Activated CD4-positive, alpha-beta T cell treated with anti-CD3 and anti-CD28 coated beads for 4 hours (primary cell): ENCODE measurements at regions not wholly inside any gene's neighbourhood (a gene's known extent, or its start where the extent isn't known, plus 50 kb on each side); places are given as distances from the start of the nearest gene placed in this dataset.

Experiments
- DNase-seq, 2 donors: peaks; one replicate each; pipeline ENCODE4 v3.0.0-alpha.2; 2020

DNA sequence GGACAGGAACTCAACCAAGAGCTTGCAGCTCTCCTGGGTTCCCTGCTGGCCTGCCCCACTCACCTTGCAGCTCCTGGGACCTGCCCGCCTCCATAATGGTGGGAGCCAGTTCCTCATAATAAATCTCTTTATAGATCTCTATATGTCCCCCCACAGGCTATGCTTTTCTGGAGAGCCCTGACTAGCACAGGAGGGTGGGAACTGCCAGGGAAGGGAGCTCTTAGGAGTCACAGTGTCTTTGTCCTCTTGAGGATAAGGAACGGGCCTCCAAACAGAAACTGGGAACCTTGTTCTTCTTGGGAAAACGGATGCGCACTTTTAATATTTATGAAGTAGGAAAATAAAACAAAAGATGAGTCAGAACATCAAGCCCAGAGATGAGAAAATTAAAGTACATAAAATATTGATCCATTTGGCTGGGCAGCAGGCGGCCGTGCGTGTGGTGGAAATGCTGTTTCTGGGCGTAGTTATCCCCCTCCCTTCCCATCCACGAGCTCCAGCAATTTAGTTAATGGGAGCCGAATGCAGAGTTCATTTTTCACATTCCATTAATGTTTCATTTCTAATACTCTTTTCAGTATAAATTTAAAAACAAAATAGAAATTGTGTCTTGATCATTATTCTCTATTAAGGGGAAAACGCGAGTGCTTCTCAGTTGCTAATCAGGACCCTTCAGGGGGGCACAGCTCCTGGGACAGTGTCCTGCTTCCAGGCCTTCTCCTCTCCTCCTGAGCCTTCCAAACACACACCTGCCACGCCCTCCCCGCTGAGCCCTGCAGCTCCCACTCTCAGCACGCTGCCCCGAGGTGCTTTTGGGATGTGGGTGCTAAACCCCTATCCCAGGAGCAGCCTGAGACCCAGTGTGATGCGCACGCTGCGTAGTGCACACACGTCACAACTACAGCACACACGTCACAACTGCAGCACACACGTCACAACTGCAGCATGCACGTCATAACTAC lies 323.3 kb upstream of the AJAP1 start:
- no peak for DNase-seq

DNA sequence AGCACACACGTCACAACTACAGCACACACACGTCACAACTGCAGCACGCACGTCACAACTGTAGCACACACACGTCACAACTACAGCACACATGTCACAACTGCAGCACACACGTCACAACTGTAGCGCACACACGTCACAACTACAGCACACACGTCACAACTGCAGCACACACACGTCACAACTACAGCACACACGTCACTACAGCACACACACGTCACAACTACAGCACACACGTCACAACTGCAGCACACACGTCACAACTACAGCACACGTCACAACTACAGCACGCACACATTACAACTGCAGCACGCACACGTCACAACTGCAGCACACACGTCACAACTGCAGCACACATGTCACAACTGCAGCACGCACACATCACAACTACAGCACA lies 322.6 kb upstream of the AJAP1 start:
- no peak for DNase-seq

DNA sequence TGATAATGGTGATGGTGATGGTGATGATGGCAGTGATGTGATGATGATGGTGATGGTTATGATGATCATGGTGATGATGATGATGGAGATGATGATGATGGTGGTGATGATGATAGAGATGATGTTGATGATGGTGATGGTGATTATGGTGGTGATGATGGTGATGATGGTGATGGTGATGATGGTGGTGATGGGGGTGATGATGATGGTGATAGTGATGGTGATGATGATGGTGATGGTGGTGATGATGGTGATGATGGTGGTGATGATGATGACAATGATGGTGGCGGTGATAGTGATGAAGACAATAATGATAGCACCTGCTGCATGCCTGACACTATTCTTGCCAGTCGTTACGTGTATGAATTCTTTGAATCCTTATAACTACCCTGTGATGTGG lies 317.9 kb upstream of the AJAP1 start:
- no peak for DNase-seq

DNA sequence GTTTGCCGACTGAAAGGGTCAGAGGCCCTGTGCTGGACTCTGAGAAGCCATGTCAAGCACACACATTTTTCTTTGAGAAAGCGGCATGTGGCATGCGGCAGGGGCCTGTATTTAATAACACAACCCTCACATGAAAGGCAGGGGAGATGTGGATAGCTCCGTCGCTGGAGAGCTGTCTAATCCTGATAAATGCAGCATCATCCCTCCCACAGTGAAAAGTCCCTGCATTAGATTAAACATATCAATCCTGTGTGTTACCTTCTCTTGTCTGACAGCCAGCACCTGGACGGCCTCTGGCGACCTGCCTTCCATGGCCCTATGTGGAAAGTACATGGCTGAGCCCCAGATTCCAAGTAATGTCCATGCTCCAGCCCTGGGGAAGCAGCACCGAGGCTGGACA lies 313.0 kb upstream of the AJAP1 start:
- no peak for DNase-seq

DNA sequence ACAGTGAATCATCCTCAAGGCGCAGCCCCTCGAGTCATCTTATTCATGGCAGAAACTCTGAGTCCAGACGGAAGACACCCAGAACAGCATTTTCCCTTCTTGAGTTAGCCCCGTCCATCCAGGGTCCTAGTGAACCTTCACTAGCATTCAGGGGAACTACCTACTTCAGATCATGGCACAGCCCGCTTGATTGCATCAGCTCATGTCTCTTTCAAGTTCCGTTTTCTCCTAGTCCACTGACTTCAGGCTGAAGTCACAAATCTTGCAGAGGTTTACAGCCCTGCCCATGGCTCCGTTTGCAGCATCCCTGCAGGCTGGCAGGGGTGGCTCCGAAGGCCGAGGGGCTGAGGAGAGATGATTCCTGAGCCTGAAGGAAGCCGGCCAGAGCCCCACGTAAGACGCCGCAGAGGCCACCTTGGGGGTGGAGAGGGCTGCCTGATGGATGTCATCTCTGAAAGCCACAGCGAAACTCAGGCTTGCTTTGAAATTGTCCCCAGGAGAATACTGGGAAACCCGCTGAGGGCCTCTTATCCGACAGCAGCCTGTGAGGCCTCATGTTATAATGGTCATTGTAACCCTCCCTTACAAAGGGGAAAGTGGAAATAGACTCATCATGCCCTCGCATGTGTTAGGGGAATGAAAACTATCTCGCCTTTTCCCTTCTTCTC lies 310.2 kb upstream of the AJAP1 start:
- DNase-seq: no peak

DNA sequence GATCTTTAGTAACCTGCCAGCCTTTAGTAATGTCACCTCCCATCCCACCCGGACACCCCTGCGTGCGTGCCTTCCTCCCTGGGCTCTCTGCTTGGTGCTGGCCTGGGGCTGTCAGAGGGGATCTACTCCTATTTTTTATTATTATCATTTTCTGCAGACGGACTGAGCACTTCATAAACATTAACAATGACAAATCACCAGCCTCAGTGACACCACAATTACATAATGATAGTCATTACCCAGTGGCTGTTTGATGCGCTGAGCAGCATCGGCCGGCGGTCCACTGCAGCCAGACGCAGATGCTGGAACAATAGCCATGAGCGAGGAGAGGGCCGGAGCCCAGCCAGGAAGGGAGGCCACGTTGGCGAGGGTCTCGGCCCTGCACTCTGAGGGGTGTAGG lies 309.3 kb upstream of the AJAP1 start:
- no peak for DNase-seq

DNA sequence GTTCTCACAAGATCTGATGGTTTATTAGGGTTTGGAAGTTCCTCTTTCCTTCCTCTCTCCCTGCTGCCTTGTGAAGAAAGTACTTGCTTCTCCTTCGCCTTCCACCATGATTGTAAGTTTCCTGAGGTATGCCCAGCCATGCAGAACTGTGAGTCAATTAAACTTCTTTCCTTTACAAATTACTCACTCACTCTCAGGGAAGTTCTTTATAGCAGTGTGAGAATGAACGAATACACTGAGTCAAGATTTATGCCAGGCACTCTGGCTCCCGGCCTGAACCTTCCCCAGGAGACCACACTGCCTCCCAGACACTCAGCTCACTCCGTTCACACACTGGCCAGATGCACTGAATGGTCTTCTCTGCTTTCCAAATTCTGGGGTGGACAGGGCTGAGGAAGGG lies 308.3 kb upstream of the AJAP1 start:
- no peak for DNase-seq

DNA sequence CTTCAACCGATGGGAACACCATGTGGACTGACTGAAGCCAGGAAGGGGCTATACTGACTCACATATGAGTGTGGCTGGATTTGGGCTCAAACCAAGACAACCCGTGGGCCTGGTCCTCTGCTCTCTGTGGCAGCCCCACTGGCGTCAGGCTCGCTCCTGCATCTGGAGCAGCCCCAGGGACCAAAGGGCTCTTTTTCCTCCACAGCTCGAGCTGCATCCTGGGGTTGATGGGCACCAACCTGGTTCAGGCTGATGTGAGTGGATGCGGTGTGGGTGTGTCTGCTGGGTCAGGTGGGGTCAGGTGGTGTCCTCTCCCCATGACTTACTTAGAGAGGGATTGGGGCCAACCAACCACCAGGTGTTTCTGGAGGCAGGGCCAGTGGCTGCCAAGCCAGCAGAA lies 303.0 kb upstream of the AJAP1 start:
- no peak for DNase-seq

DNA sequence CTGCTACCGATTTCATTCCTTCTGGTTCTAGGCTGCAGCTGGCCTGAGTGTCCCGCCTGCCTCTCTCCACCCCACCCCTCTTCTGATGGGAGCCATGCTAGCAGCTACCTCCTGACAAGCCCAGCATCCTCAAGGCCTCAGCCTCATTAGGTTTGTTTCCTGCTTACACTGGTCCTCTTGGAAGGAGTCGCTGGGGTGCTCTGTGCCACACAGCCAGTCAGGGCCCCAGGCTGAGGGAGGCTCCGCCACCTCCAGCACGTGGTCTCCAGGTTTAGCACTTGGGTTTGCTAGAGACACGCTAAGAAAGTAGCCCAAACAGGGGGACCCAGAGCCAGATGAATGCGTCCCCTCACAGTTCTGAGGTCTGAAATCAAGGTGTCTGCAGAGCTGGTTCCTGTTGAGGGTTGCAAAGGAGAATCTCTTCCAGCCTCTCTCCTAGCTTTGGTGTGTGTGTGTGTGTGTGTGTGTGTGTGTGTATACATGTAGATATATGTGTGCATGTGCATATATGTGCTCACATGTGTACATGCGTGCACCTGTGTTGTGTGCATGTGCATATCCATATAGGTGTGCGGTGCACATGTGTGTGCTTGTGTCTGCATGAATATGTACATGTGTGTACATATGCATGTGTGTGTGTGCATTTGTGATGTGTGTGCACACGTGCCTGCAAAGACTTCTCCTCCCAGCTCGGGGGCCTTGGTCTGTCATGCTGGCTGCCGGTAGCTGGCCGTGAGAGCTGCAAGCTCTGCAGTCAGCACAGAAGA lies 301.1 kb upstream of the AJAP1 start:
- no peak for DNase-seq

DNA sequence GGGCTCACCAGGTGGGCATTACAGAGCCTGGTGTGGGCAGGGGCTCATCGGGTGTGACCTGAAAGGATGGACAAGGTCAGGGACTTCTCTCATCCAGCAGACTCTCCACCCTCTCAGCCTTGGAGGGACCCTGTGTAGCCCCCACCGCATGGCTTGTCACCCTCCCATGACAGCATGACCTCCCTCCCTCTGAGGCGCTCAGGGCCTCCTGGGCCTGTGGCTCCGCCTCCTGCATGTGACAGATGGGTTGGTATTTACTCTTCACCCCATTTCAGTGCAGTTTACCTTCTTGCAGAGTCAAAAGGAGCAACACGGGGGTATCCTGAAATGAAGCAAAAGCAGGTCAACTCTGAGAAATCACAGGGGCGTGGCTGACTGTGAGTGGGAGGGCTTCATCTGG lies 298.6 kb upstream of the AJAP1 start:
- no peak for DNase-seq

DNA sequence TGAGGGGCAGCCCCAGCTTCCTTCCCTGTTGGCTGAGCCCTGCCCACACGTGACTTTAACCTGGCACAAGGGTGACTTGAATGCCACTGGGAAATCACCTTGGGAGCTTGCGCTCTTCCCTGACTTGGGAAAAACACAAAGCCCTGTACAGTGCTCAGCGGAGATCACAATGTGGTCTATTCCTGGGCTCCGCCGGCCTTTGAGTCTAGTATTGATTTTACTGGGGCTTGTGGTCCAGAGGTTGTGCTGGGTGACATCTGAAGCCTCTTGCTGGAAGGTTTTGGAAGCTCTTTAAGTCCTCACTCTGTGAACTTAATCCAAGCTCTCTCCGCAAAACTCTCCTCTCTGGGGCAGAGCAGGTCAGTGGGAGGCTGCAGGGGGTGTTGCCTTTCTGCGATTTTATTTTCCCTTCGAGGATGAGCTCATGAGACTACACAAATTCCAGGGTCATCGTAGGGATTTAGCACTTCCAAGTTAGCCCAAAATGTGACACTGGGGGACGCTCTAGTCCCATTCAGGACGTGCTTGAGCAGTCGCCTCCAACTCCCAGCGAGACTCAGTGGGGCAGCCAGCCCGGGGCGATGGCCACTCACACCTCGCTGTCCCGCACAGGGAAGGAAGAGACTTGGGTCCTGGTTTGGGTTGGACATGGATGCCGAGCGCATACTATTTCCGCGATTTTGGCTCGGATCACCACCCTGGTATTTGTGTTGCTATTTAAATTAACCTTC lies 291.9 kb upstream of the AJAP1 start:
- DNase-seq: no peak

DNA sequence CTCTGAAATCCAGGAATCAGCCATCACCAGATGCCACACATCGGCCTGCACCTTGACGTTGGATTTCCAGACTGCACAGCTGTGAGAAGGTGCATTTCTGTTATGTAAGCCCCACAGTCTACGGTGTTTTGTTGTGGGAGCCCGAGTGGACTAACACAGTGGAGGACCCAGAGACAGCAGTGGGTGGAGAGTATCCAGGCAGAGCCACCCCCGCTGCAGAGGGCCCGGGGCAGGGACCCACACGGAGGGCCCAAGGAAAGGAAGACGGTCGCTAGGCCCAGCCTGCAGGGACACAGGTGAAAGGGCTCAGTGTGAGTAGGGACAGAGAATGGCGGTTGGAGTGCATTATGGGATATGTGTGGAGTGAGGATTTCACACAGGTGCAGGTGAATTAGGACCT lies 288.3 kb upstream of the AJAP1 start:
- DNase-seq: no peak

DNA sequence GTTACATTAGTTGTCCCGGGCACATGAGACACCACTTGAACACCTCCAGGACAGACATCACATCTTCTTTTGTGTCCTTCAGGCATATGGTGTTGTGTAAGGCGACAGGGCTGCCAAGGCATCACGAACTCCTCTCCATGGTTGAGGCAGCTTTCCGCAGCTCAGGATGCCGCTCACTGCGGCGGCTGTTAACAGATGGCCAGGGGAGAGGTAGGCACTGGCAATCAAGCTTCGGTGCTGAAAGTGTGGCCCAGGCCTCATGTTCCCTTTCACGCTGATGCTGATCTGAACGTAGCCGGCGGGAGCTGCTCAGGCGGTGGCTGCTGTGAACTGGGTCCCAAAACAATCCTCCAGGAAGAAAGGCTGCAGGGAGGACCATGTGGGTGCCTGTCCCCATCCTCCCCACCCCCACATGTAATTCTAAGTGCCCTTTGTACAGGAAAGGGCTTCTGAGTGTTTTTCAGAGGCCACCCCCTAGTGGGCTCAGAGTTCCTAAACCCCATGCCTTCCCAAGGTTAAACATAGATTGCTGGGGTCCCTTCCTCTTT lies 287.1 kb upstream of the AJAP1 start:
- DNase-seq: no peak

DNA sequence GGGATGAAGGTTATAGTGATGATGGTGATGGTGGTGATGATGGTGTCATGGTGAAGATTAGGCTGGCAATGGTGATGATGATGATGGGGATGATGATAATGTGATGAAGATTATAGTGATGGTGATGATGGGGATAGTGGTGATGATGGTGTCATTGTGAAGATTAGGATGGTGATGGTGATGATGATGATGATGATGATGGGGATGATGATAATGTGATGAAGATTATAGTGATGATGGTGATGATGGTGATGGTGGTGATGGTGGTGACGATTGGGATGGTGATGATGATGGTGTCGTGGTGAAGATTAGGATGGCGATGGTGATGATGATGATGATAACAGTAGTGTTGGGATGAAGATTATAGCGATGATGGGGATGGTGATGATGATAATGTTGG lies 285.1 kb upstream of the AJAP1 start:
- DNase-seq: no peak

DNA sequence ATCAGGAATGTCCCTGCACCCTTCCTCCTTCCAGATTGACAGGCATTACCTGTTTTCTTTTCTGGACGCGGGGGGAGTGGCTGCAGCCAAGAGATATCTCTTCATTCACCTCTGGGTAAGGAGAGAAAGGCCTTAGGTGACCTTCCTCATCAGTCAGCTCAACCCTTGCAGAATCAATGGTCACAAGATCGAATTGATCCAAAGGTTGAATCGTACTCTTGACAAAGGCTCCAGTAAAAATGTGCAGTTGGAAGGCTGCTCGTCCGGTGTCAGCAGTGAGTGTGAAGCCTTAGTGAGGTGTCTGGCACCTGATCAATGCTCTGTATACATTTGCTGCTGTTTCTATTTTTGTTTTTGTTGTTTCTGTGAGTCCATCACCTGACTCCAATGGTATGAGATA lies 282.6 kb upstream of the AJAP1 start:
- DNase-seq: no peak

DNA sequence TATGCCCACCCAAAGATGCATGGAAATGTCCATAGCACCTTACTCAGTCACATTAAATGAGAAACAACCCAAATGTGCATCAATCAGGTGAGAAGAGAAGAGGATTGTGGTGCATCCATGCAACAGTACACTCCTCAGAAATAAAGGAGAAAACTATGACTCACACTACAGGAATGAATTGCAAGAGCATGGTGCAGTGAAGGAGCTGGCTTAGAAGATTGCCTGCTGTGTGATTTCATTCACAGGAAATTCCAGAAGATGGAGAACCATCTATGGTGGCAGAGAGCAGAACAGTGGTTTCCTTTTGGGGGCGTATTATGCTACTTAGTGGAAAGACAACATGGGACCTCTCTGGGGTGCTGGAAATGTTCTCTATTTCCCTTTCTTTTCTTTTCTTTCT lies 278.6 kb upstream of the AJAP1 start:
- no peak for DNase-seq

DNA sequence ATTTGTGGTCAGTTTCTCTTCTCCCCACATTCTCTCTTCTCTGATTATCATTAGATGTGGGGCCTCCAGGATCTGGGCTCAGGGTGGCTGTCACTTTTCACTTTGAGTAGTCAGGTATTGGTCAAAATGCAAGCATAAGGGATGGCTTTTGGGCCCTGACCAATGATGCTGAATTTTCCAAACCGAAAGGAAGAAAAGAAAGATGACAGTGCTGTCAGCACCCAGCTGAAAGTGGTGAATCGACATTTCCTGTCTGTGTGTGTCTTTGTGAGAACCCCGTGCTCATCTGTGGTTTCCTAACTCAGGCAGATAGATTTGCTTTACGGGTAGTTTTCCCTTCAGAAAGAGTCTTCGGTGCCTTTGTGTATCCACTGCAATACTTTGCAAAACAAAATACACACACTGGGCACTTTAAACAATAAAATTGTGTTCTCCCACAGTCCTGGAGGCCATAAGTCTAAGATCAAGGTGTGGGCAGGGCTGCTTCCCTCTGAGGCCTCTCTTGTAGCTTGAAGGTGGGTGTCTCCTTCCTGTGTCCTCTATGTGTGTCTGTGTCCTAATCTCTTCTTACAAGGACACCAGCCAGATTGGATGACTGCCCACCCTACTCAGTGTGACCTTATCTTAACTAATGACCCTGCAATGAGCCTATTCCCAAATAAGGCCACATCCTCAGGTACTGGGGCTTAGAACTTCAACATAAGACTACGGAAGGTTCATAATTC lies 274.8 kb upstream of the AJAP1 start:
- DNase-seq: no peak

DNA sequence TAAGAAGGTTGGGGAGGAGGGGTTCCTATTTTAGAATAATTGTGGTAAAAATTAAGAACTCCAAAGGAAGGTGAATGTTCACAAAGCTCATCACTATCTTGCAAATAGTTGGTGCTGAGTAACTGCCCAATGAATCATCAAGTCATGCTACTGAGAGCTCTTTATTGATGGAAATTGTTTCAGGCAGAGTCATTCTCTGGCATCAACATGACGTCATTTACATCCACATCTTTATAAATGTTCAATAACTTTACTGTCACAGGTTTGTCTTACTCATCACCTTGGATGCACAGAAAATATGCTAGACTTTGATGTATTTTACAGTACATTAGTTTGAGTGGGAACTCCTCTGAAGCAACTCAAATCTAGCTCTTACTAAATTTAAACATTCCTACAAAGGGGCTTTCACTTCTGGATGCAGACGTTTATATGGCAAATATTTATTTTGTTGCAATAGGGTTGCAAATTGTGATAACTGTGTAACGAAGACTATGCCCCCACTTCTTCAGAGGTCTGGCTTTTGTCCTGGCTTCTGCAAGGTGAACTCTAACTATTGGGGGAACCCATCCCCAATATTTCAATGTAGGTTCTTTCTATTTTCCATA lies 273.7 kb upstream of the AJAP1 start:
- DNase-seq: no peak

DNA sequence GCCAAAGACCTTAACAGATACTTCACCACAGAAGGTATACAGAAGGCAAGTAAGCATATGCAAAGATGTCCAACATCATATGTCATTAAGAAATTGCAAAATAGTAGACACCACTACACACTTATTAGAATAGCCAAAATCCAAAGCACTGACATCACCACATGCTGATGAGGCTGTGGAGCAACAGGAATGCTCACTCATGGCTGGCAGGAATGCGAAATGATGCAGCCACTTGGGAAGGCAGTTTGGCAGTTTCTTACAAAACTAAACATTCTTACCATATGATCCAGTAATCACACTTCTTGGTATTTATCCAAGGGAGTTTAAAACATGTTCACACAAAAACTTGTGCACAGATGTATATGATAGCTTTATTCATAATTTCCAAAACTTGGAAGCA lies 261.2 kb upstream of the AJAP1 start:
- DNase-seq: no peak

DNA sequence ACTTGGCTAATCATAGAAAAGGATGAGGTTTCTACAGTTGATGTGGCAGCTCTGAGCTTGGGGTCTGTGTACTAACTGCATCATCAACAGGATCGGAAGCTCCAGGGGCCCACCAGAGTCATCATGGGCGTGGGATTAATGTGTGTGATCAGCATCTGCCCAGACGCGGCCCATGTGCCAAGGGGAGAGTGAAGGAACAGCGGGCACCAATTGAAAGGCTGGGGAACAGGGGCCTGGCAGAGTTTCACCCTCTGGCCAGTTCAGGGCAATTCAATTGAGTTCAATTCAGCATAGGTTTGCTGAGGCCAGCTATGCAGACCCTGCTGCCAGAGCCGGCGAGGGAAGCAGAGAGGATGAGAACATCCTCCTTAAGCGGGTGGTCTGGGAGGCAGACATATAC lies 260.0 kb upstream of the AJAP1 start:
- no peak for DNase-seq

DNA sequence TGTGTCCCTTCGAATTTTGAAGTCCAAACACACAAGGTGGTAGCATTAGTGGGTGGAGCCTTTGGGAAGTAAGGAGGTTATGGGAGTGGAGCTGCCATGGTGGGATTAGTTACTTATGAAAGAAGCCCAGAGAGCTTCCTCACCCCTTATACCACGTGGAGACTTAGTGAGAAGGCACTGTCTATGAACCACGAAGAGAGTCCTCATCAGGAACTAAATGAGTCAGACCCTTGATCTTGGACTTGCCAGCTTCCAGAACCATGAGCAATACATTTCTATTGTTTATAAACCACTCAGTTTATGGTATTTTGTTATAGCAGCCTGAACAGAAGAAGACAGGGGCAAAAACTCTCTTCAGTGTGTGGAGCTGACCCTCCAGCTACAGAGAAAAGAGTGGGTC lies 259.3 kb upstream of the AJAP1 start:
- DNase-seq: no peak

DNA sequence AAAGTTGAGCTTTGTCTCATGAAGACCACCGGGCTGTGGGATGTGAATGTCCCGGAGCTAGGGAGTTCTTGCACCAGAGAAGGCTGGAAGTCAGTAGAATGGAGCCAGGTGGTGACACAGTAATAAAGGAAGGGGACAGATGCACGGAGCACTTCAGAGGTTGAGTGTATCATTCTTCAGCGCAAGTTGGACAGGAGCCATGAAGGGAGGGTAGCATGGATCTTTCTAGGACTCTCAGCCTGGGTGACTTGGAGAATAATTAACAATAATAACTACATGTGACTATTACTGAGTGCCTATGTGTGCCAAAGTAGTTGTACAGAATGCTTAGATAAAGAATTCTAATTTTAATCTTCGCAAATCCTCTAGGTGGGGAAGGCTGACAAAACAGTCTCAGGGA lies 258.7 kb upstream of the AJAP1 start:
- DNase-seq: no peak
